Fibroblast of villous mesenchyme (primary cell): ENCODE measurements at regions not wholly inside any gene's neighbourhood (a gene's known extent, or its start where the extent isn't known, plus 50 kb on each side); places are given as distances from the start of the nearest gene placed in this dataset.

Source experiments
- DNase-seq: peaks from one replicate; pipeline ENCODE4 v3.0.0-alpha.2; 2010; ENCODE audit warnings: low read depth
- H3K4me3 ChIP-seq: 2 replicates; pipeline ENCODE4 v1.5.1; 2011; ENCODE audit warnings: low read depth, mild to moderate bottlenecking, low read length
- TF ChIP-seq, protein P1 (sequence below): IDR thresholded peaks from 2 replicates; pipeline ENCODE4 v1.5.1; 2012; ENCODE audit warnings: low read depth, mild to moderate bottlenecking, low read length; ENCODE audit not compliant: insufficient read depth

DNA sequence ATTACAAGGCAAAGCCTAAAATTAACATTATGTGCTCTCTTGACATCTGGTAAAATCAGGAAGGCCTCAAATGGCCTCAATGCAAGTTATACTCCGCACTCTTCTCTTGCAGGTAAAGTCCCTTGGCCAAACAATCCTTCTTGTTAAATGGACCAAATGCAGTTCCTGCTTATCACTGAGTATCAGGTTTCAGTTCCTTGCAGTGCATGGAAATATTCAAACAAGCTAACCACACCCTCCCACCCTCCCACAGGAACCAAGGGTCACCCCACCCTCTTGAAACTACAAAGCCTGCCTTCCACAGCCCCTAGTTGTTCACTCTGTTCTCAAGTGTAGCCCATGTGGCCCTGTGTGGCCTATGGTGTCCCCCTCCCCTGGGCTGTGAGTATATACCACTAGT lies 171.9 kb upstream of the CADPS start:
- TF ChIP-seq, protein P1, sequence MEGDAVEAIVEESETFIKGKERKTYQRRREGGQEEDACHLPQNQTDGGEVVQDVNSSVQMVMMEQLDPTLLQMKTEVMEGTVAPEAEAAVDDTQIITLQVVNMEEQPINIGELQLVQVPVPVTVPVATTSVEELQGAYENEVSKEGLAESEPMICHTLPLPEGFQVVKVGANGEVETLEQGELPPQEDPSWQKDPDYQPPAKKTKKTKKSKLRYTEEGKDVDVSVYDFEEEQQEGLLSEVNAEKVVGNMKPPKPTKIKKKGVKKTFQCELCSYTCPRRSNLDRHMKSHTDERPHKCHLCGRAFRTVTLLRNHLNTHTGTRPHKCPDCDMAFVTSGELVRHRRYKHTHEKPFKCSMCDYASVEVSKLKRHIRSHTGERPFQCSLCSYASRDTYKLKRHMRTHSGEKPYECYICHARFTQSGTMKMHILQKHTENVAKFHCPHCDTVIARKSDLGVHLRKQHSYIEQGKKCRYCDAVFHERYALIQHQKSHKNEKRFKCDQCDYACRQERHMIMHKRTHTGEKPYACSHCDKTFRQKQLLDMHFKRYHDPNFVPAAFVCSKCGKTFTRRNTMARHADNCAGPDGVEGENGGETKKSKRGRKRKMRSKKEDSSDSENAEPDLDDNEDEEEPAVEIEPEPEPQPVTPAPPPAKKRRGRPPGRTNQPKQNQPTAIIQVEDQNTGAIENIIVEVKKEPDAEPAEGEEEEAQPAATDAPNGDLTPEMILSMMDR: no peak
- no peak for DNase-seq
- H3K4me3 ChIP-seq: no peak overlapping the region

DNA sequence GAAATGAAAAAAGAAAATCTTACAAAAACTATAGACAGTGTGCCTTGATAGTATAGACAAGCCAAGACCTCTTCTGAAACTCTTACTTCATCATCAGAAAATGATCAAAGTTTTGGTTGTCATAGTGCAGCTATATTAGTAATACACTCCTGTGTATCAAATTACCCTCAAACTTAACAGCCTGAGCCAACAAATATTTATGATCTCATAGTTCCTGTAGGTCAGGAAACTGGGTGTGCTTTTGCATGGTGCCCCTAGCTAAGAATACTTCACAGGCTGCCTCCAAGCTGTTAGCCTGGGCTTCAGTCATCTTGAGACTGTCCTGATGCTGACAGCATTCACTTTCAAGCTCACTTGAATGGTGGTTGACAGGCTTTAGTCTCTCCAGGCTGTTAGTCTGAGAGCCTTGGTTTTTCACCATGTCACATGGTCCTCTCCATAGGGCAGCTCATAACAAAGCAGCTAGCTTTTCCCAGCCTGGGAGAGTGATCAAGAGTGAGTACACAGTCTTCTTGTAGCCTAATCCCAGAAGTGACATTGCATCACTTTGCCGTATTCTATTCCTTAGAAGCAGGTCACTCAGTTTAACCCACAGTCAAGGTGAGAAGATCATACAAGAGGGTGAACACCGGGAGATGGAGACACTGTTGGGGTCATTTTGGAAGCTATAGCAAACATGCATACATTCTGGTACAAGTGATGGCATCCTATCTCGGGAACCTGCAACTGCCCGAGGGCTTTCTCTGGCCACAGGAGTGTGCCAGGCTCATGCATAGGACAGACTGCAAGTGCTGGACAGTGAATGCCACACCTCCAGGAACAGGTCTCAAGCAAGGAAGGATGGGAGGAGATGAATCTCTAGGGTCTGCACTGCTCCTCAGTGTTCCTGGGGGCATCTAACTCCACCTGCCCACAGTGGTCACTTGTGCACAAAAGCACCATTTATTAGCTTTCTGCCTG lies 173.4 kb upstream of the CADPS start:
- no peak for DNase-seq
- no peak overlapping the region for H3K4me3 ChIP-seq
- TF ChIP-seq, protein P1: no peak

DNA sequence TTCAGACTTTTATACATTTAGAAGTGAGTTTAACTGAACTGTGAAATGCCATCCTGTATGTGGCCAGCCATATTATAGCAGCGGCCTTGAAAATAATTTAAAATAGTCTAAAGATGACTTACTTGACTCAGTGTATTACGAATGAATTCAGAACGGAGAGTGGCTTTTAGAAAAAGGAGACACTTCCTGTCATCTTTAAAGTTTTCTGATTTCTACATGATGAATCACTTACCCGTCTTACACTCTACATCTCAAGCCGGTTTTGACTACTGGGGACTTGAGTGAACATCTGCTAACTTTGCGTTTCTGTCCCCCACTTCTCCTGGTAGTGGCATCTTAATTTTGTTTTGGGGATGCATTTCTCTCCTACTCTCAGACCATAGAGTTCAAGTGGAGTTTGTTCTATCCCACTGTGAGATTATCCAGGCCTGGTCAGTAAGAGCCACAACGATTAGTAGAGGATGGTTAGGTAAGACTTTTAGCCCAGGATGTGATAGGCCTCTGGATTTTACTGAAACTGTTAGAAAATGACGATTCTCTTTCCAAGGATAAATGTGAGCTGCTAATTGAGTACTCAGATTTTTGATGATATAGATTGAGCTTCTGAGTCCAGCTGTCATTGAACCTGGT lies 175.4 kb upstream of the CADPS start:
- no peak for DNase-seq

DNA sequence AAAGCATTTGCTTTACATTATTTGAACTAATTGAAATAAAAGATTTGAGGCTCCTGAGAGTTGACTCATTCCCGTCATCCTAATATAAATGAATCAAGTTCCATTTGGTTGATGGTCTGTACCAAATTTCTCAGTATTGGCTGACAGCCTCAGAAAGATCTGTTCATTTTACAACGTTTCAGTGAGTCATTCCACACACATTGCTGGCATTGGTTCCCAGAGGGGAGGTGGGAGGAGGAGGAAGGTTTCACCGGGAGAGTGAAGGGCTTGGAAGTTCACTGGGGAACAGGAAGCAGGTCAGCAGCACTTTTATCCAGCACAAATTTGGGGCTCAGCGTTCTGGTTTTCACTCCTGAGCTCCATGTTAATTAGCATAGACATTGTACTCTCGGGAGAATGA lies 176.7 kb upstream of the CADPS start:
- TF ChIP-seq, protein P1: no peak
- H3K4me3 ChIP-seq: no peak overlapping the region
- peak; percentile 1 for DNase-seq

More for the DNA sequence above, 175.4 kb upstream of the CADPS start:
- TF ChIP-seq, protein P1: no peak
- H3K4me3 ChIP-seq: no peak overlapping the region

DNA sequence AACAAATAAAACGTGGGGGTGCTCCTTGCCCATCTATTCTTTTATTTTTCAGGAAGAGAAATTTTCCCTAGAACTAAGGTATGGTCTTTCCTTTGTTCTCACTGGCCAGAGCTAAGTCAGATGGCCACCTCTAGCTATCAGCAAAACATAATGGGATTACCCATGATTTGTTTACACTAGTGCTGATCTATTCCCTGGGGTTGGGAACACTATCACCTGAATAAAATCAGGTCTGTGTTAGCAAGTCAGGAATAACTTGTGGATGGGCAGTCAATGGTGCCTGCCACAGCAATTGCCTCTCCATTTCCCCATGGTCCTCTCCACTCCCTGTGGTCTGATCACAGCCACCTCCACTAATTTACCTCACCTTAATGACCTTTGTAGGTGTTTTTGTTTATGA lies 181.7 kb upstream of the CADPS start:
- DNase-seq: no peak
- no peak overlapping the region for H3K4me3 ChIP-seq
- TF ChIP-seq, protein P1: no peak

DNA sequence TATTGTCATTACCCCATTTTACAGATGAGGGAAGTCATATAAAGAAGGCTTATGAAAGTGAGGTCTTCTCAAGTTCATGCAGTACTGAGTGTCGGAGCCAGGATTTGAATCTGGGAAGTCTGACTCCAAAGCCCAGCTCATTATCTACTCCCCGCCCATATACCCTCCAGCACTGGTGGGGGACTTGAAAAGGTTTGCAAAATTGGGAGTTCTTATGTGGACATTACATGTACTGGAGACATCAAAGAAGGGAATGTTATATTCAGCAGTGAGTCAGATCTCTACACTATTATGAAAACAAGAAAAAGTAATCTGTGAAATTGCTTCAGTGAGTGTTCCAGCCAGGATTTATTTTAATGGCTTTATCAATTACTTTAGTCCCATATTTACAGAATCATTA lies 185.2 kb upstream of the CADPS start:
- TF ChIP-seq, protein P1: no peak
- DNase-seq: no peak
- H3K4me3 ChIP-seq: no peak overlapping the region
